NCI-H1417 treated with DMSO at 0.1 percent for 48 hours (cell line): ENCODE measurements at regions not wholly inside any gene's neighbourhood (a gene's known extent, or its start where the extent isn't known, plus 50 kb on each side); places are given as distances from the start of the nearest gene placed in this dataset.
"Not testable (repeated sequence)": the region's sequence is repeated elsewhere in the genome, so short reads cannot be mapped to it uniquely, and the experiment has no call there.

Experiments
- DNase-seq: peaks from one replicate; lab custom pipeline; 2025; lab: John Stamatoyannopoulos, UW

DNA sequence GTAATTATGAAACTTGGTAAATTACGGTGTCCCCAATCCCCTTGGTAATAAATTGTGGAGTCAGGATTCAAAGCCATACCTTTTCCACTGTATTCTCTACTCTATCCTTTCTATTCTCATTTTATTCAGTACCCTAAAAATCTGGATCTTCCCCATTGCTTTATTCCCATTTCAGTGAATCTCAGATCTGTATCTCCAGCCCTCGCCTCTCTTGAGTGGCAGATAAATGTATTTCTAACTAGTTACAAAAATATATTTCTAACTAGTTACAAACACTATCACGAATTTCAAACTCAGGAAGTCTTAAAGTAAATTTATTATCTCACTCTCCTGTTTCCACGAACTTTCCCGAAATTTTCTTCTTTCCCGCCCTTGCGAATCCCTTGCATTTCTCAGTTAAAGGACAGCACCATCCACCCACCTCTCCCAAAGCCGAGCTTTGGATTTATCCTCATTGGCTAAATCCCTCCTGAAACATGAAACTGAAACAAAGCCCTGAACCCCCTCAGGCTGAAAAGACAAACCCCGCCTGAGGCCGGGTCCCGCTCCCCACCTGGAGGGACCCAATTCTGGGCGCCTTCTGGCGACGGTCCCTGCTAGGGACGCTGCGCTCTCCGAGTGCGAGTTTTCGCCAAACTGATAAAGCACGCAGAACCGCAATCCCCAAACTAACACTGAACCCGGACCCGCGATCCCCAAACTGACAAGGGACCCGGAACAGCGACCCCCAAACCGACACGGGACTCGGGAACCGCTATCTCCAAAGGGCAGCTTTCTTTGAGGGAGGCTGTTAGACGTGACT is 164.3 kb upstream of the PABPC3 start:
- DNase-seq: no peak

GRCh38 chr13:24933106-24934023 is 162.6 kb upstream of the PABPC3 start:
- DNase-seq: not testable (repeated sequence)

DNA sequence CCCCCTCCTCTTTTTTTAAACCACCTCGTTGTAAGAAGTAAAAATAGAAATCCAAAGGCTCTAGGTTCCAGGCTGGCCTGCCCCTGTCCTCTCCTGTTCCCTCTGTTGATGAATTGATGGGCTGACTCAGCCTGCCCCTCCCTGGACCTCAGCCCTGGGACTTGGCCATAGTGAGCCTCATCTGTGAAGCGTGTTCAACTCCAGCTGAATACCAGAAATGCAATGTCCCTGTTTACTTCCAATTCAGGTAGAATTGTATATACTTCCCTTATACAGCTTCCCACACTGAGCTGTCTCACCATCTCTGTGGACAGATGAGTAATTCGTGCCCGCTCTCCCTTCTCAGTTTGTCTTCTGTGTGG is 161.9 kb upstream of the PABPC3 start:
- not testable (repeated sequence) for DNase-seq

- no peak for DNase-seq
These were observed 157.0 kb upstream of the PABPC3 start for GRCh38 chr13:24938966-24939365.

DNA sequence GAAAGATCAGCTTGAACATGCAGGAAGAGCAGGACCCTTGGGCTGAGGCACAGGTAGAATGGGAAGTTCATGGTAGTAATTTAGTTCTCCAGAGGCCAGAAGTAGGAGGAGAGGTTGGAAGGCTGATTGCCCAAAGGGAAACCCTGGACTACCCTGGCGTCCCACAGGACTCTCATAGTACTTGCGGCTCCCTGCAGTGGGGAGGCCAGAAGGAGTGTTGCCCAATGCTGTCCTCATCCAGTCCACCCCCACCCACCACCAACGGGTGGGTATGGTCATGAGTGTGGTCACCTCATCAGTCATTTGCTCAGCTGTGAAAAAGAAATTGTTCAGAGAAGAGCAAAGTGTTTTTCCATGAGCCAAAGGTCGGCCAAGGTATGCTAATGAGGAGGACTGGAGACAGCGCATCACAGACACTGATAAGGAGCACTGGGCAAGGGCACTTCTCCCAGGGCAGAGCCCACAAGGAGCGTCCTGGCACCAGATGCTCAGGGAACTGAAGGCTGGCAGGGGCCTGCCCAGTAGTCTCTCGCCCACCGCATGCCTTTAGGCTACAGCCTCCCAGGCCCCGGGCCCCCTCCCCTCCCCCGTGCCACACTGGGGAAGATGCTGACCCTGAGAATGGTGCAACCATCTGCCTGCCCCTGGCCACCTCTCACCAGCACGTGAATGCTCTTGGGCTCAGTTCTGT is 154.8 kb upstream of the PABPC3 start:
- DNase-seq: not testable (repeated sequence)

DNA sequence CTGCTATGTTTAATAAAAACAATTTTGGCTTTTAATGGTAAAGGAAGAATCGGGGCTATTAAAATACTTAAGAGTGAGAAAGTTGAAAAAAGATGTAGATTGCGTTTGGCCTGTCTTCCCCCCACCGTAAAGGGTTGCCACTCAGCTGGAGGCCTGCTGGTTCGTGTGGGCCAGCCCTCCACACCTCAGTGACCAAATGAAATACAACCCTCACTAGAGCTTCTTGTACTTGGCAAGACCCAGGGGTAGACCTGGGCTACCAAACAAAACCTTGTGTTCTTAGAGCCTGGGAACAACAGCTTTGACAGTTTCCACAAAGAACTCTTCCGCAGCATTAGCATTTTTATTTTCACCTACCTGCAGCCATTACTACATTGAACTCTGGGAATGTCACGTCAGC is 152.8 kb upstream of the PABPC3 start:
- DNase-seq: no peak

DNA sequence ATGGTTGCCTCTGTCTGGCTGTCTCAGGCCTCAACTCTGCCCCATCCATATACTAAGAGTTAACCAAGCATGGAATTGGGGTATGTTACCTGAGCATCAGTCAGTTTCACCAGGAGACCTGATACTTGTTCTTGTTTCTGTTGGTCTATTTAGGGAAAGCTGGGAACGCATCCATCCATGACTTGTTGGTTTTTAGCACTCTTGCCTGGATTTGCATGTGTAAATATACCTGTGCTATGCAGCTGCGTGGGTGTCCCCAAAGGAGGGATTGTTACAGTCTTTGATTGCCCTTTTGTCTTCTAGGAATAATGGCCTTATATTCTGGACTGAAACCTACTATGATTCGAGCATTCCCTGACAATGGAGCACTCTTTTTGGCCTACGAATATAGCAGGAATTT is 151.9 kb upstream of the PABPC3 start:
- not testable (repeated sequence) for DNase-seq

DNA sequence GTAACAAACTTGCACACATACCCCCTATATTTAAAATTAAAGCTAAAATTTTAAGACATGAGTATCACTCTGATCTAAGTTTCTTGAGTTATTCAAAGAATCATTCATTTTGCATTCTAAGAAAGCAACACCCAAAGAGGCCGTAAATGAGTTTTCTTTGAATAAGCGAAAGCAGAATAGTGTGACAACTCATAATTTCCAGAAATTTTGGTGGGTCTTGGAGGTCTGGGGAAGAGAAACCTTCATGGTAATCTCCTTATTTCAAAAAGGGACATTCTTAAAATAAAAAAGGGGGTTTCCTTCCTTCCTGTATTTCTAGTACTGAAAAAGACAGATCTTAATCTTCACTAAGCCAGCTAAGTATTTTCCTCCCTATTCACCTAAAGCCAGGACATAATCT is 147.0 kb upstream of the PABPC3 start:
- not testable (repeated sequence) for DNase-seq

DNA sequence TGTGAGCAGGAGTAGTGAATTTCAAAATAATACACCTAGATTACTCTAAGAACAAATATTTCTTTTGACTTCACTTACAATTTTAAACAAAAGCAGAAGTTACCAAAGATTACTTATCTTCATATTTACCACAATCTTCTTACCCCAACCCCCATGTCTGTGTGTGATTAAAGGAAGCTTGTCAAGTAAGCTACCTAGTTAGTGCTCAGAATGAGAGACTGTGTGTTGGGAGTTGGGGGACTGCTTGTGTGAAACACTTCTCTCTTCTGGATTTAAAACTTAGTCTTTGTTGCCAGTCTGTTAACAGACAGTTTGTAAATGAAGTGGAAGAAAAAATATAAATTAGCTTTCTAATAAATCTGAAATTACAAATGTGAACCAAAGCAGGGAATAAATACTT is 145.3 kb upstream of the PABPC3 start:
- DNase-seq: not testable (repeated sequence)

GRCh38 chr13:24967970-24968369 is 128.0 kb upstream of the PABPC3 start:
- not testable (repeated sequence) for DNase-seq

DNA sequence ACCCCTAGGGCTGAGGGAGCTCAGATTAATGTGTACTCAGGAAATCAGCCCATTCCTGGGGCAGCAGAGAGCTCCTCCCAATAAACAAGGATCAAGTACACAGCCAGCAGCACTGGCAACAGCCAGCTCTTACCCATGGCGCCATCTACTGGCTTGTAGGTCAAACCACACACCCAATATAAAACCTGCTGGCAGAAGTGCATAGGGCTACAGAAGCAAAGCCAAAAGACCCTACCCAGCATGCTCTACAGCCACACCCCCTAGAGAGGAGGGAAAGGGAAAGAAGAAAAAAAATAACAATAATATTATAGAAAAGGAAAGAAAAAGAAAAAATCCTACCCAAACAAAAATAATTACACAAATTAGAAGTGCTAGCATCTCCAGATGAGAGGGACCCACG is 127.5 kb upstream of the PABPC3 start:
- DNase-seq: not testable (repeated sequence)

GRCh38 chr13:24973102-24973501 is 122.8 kb upstream of the PABPC3 start:
- not testable (repeated sequence) for DNase-seq

- not testable (repeated sequence) for DNase-seq
These were observed 114.6 kb upstream of the PABPC3 start for GRCh38 chr13:24981181-24981803.

- DNase-seq: no peak
These were observed 113.5 kb upstream of the PABPC3 start for GRCh38 chr13:24982333-24982999.

GRCh38 chr13:24983094-24983493 is 112.8 kb upstream of the PABPC3 start:
- no peak for DNase-seq

DNA sequence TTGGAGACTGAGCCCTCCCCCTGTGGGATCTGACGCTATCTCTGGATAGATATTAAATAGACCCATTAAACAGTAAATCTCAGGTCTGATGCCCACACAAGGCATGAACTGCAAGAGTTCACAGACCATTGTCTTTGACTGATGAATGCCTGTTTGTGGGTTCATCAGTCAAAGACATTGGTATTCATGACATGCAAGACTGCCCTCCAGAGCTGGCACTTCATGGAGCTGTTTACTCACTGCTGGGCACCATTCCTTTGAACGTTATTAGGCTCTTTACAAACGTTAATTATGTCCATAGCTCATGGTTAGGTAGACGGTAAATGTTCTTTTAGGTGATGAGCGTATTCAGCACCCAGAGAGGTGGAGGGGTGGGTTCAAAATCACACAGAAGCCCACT is 111.8 kb upstream of the PABPC3 start:
- no peak for DNase-seq

DNA sequence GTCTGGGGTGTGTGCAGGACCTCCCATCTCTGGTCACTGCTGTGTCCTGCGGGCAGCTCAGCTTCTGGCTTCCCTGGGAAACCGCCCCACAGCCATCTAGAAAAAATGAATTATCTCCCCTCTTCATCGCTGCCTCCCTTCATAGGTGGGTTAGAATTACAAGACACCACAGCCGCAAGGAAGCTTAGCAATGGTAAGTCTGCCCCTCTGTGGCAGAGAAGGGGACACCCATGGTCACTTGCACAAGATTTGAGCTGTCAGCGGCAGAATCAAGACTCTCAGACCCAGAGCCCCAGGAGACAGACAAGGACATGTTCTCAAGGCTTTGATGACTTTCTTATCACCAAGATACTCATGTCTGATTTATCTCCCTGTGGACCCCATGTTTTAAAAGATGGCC is 110.8 kb upstream of the PABPC3 start:
- no peak for DNase-seq

- DNase-seq: no peak
These were observed 110.0 kb upstream of the PABPC3 start for GRCh38 chr13:24985896-24986295.

DNA sequence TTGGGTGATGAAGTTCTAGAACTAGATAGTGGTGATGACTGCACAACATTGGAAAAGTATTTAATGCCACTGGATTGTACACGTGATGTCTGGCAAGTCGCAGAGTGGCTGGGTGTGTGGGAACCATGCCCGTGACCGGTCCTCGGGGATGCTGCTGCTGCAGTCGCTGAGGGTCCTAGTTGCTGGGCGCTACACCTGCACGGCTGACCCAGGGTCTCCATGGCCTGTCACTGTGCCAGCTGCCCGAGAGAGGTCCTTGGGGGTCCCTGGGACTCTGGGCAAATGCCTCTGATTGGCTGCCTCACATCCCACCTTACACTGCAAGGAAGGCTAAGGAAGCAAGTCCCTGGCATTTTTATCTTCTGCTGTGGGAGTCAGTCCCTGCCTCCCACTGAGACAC is 109.1 kb upstream of the PABPC3 start:
- DNase-seq: no peak

DNA sequence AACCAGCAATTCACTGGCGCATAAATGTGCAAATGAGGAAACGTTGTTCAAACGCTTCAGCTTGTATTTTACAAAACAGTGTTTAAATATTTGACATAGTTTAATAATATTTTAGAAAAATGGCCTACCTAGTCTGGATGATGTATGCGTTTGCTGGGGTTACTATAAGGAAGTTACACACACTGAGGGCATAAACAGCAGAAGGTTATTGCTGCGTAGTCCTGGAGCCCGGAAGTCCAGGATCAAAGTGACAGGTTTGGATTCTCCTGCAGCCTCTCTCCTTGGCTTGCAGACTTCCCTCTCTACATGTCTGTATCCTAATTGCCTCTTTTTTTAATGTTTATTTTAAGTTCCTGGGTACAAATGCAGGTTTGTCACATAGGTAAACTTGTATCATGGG is 106.0 kb upstream of the PABPC3 start:
- not testable (repeated sequence) for DNase-seq

DNA sequence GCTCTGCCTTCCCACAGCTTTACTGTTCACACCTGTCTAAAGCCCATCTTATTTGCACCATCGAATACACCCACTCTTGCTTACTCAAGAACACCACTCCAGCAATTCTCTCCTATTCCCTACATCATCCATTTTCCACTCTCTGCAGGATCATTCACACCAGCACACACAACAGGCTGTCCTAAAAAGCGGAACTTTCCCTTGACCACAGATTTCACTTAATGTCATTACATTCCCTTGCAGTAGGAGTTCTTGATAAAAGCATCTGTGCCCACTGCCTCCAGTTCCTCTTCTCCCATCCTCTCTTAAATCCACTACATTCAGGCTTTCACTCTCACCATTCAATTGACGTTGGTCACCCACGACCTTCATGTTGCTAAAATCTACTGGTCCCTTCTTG is 103.0 kb upstream of the PABPC3 start:
- DNase-seq: not testable (repeated sequence)
